HEK293T (cell line): ENCODE measurements at regions not wholly inside any gene's neighbourhood (a gene's known extent, or its start where the extent isn't known, plus 50 kb on each side); places are given as distances from the start of the nearest gene placed in this dataset.
"Not testable (repeated sequence)": the region's sequence is repeated elsewhere in the genome, so short reads cannot be mapped to it uniquely, and the experiment has no call there.

ENCODE experiments used
- BHLHE40 ChIP-seq: fragments of 450-650 bp; IDR thresholded peaks from 2 replicates; pipeline ENCODE4 v1.6.1; 2016; ENCODE audit warnings: mild to moderate bottlenecking, moderate library complexity, borderline replicate concordance
- ELF4 ChIP-seq: fragments of 450-650 bp; IDR thresholded peaks from 2 replicates; pipeline ENCODE4 v1.6.1; 2017; ENCODE audit warnings: antibody characterized with exemption
- FOXK2 ChIP-seq: fragments of 450-650 bp; IDR thresholded peaks from 2 replicates; pipeline ENCODE4 v1.6.1; 2016; ENCODE audit warnings: mild to moderate bottlenecking
- FOXM1 ChIP-seq: fragments of 450-650 bp; IDR thresholded peaks from 2 replicates; pipeline ENCODE4 v1.6.1; 2017; ENCODE audit warnings: mild to moderate bottlenecking, borderline replicate concordance
- HDGF ChIP-seq: fragments of 450-650 bp; IDR thresholded peaks from 2 replicates; pipeline ENCODE4 v1.6.1; 2017; ENCODE audit warnings: antibody characterized with exemption, borderline replicate concordance
- NFRKB ChIP-seq: fragments of 450-650 bp; IDR thresholded peaks from 2 replicates; pipeline ENCODE4 v1.6.1; 2016; ENCODE audit warnings: mild to moderate bottlenecking, moderate library complexity
- PKNOX1 ChIP-seq: fragments of 450-650 bp; IDR thresholded peaks from 2 replicates; pipeline ENCODE4 v1.6.1; 2016
- SP1 ChIP-seq: fragments of 450-650 bp; IDR thresholded peaks from 2 replicates; pipeline ENCODE4 v1.6.1; 2017
- TARDBP ChIP-seq: fragments of 450-650 bp; IDR thresholded peaks from 2 replicates; pipeline ENCODE4 v1.6.1; 2016
- ZNF384 ChIP-seq: fragments of 450-650 bp; IDR thresholded peaks from 2 replicates; pipeline ENCODE4 v1.6.1; 2016

GRCh38 chr7:76839214-76839613 is 192.9 kb downstream of the SPDYE17 start:
- not testable (repeated sequence) for TF ChIP-seq BHLHE40, FOXM1, FOXK2, SP1, ZNF384, TARDBP, NFRKB, ELF4, HDGF, PKNOX1
